ENCODE measurements at regions not wholly inside any gene's neighbourhood (a gene's known extent, or its start where the extent isn't known, plus 50 kb on each side); places are given as distances from the start of the nearest gene placed in this dataset.
"Not testable (repeated sequence)": the region's sequence is repeated elsewhere in the genome, so short reads cannot be mapped to it uniquely, and the experiment has no call there.

- TF ChIP-seq, protein P1, sequence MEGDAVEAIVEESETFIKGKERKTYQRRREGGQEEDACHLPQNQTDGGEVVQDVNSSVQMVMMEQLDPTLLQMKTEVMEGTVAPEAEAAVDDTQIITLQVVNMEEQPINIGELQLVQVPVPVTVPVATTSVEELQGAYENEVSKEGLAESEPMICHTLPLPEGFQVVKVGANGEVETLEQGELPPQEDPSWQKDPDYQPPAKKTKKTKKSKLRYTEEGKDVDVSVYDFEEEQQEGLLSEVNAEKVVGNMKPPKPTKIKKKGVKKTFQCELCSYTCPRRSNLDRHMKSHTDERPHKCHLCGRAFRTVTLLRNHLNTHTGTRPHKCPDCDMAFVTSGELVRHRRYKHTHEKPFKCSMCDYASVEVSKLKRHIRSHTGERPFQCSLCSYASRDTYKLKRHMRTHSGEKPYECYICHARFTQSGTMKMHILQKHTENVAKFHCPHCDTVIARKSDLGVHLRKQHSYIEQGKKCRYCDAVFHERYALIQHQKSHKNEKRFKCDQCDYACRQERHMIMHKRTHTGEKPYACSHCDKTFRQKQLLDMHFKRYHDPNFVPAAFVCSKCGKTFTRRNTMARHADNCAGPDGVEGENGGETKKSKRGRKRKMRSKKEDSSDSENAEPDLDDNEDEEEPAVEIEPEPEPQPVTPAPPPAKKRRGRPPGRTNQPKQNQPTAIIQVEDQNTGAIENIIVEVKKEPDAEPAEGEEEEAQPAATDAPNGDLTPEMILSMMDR (IDR thresholded peaks at IDR 0.05; ENCODE audit: low read depth, low read length) = no peak
- no peak for DNase-seq (ENCODE audit: low read depth in 2 of 2)
- H3K4me3 ChIP-seq (replicated peaks in 1 of 2; ENCODE audit: low read depth in 2 of 2, low read length in 2 of 2) = no peak overlapping the region
Measured at GRCh38 chr6:74602206-74602605, 603.6 kb downstream of the COL12A1 start.

GRCh38 chr6:74598462-74599393, 607.1 kb downstream of the COL12A1 start:
- H3K4me3 ChIP-seq (replicated peaks in 1 of 2; ENCODE audit: low read depth in 2 of 2, low read length in 2 of 2) = no peak overlapping the region
- TF ChIP-seq, protein P1 (IDR thresholded peaks at IDR 0.05; ENCODE audit: low read depth, low read length) = no peak
- peak in 1 of 2 donors; percentile 84 for DNase-seq (ENCODE audit: low read depth in 2 of 2)

DNA sequence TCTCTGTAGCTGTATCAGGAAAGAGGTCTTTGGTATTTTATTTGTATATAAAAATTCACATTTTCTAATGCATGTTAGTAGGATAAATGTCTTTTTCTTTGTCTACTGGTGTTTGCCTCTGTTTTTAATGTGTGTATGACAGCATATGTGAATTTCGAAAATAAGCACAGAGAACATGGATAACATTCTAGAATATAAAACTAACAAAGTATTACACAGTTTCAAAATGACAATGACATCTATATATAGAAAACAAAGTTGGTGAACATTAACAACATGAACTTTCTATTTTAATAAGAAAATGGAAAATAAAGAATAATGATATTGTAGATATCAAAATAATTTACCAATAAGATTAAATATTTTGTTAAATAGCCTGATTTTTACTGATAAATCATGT, 608.0 kb downstream of the COL12A1 start:
- no peak for DNase-seq (ENCODE audit: low read depth in 2 of 2)
- TF ChIP-seq, protein P1 (IDR thresholded peaks at IDR 0.05; ENCODE audit: low read depth, low read length) = no peak
- no peak overlapping the region for H3K4me3 ChIP-seq (replicated peaks in 1 of 2; ENCODE audit: low read depth in 2 of 2, low read length in 2 of 2)

GRCh38 chr6:74597266-74597665, 608.6 kb downstream of the COL12A1 start:
- peak; percentile 38 to 82 for DNase-seq (ENCODE audit: low read depth in 2 of 2)
- TF ChIP-seq, protein P1 (IDR thresholded peaks at IDR 0.05; ENCODE audit: low read depth, low read length) = no peak
- H3K4me3 ChIP-seq (replicated peaks in 1 of 2; ENCODE audit: low read depth in 2 of 2, low read length in 2 of 2) = no peak overlapping the region

DNA sequence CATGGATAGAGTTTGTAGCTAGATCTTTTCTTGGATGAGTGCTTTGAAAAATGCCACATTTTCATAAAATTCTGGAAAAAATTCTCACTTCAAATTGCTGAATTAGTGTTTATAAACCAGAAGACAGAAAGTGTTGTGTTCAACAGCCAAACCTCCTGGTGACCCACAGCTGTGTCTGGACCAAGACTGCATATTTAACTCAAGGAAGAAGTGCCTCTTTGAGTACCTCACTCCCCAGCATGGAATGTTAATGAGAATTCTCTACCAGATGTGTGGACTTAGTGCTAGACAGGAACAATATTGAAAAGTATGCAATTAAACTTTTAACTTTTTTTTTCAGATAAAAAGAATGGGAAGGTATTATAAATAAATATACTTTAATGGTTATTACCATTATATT, 609.3 kb downstream of the COL12A1 start:
- no peak for DNase-seq (ENCODE audit: low read depth in 2 of 2)
- TF ChIP-seq, protein P1 (IDR thresholded peaks at IDR 0.05; ENCODE audit: low read depth, low read length) = no peak
- no peak overlapping the region for H3K4me3 ChIP-seq (replicated peaks in 1 of 2; ENCODE audit: low read depth in 2 of 2, low read length in 2 of 2)

DNA sequence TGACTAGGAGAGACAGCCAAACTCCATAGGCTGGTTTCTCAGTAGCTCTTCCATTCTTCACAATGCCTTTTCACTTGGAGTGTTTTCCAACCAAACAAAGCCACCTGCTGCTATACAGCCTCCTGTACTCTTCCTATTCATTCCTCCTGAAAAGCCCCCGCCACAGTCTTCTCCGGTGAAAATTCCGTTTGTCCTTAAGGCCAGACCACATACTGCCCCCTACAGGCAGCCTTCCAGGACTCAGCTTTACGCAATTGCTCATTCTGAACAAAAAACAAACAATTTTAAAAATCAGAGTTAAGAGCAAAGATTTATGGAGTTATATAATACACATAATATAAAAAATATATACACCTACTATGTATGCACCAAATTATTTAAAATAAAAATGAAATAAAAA, 611.5 kb downstream of the COL12A1 start:
- H3K4me3 ChIP-seq (replicated peaks in 1 of 2; ENCODE audit: low read depth in 2 of 2, low read length in 2 of 2); DNase-seq (ENCODE audit: low read depth in 2 of 2): not testable (repeated sequence)
- TF ChIP-seq, protein P1 (IDR thresholded peaks at IDR 0.05; ENCODE audit: low read depth, low read length) = peak; percentile 2
